PC-3 (cell line): ENCODE measurements at regions not wholly inside any gene's neighbourhood (a gene's known extent, or its start where the extent isn't known, plus 50 kb on each side); places are given as distances from the start of the nearest gene placed in this dataset.

ENCODE experiments used
- ATAC-seq: fragments of 200-7000 bp; cut with Tn5 transposase; 2 replicates; pipeline ENCODE4 v1.9.1; 2020; ENCODE audit warnings: mild to moderate bottlenecking, moderate library complexity
- BruUV-seq: library from RNA; stranded (reverse); fragments of 400-500 nt; replicated peaks from 2 replicates; lab custom pipeline; 2021; lab: Mats Ljungman, UMichigan
- CTCF ChIA-PET: fragments of 300-600 bp; sonication (Branson Sonifier 250); formaldehyde crosslinking; loops from one replicate; lab custom pipeline; 2022; ENCODE audit warnings: antibody characterized with exemption; lab: Charles Lee
- POLR2A ChIA-PET: fragments of 300-600 bp; sonication (Branson Sonifier 250); formaldehyde crosslinking; loops from one replicate; lab custom pipeline; 2022; ENCODE audit warnings: antibody characterized with exemption; ENCODE audit not compliant: unreplicated experiment; lab: Charles Lee
- DNase-seq: peaks from one replicate; pipeline ENCODE4 v3.0.0-alpha.2; 2015
- H2AFZ ChIP-seq: fragments of 300-600 bp; sonication (generic); 2 replicates; pipeline ENCODE4 v1.6.0; 2016; ENCODE audit warnings: antibody characterized with exemption, low read length
- H3F3A ChIP-seq: fragments of 300-600 bp; sonication (generic); one replicate; pipeline ENCODE4 v1.6.0; 2017; ENCODE audit warnings: antibody characterized with exemption, low read length, control low read depth, mild to moderate bottlenecking; ENCODE audit not compliant: unreplicated experiment
- H3K27ac ChIP-seq: fragments of 300-600 bp; sonication (generic); 2 replicates; pipeline ENCODE4 v1.5.1; 2016; ENCODE audit warnings: mild to moderate bottlenecking, low read length
- H3K27me3 ChIP-seq: fragments of 300-600 bp; sonication (generic); 2 replicates; pipeline ENCODE4 v1.6.1; 2016; ENCODE audit warnings: low read length, mixed read lengths
- H3K36me3 ChIP-seq: fragments of 300-600 bp; sonication (generic); 2 replicates; pipeline ENCODE4 v1.6.1; 2016; ENCODE audit warnings: low read depth, mixed run types, low read length, mixed read lengths
- H3K4me1 ChIP-seq: fragments of 300-600 bp; sonication (generic); 2 replicates; pipeline ENCODE4 v1.5.1; 2016; ENCODE audit warnings: low read length; ENCODE audit not compliant: insufficient read depth
- H3K4me2 ChIP-seq: fragments of 300-600 bp; sonication (generic); 2 replicates; pipeline ENCODE4 v1.6.0; 2016; ENCODE audit warnings: low read length
- H3K4me3 ChIP-seq: fragments of 300-600 bp; sonication (generic); 2 replicates; pipeline ENCODE4 v1.5.1; 2016; ENCODE audit warnings: mild to moderate bottlenecking, low read length, mixed read lengths
- H3K79me2 ChIP-seq: fragments of 300-600 bp; sonication (generic); 2 replicates; pipeline ENCODE4 v1.6.1; 2017; ENCODE audit warnings: low read length, mixed read lengths
- H3K9ac ChIP-seq: fragments of 300-600 bp; sonication (generic); 2 replicates; pipeline ENCODE4 v1.6.0; 2016; ENCODE audit warnings: mild to moderate bottlenecking, low read length
- H3K9me2 ChIP-seq: fragments of 300-600 bp; sonication (generic); replicated peaks from 2 replicates; pipeline ENCODE4 v1.6.1; 2016; ENCODE audit warnings: mixed run types, low read length, mixed read lengths
- H3K9me3 ChIP-seq: fragments of 300-600 bp; sonication (generic); 2 replicates; pipeline ENCODE4 v1.6.1; 2016; ENCODE audit warnings: low read length, mixed read lengths
- H4K20me1 ChIP-seq: fragments of 300-600 bp; sonication (generic); 2 replicates; pipeline ENCODE4 v1.6.1; 2016; ENCODE audit warnings: low read length, mixed read lengths
- EZH2 ChIP-seq: fragments of 300-600 bp; sonication (generic); IDR thresholded peaks from one replicate; pipeline ENCODE4 v1.6.1; 2017; ENCODE audit warnings: antibody characterized with exemption, mild to moderate bottlenecking, low read length; ENCODE audit not compliant: unreplicated experiment
- EZH2phosphoT487 ChIP-seq: fragments of 300-600 bp; sonication (generic); IDR thresholded peaks from 2 replicates; pipeline ENCODE4 v1.6.1; 2018; ENCODE audit warnings: mild to moderate bottlenecking, antibody characterized with exemption, low read length, borderline replicate concordance
- intact Hi-C: fragments of 100-400 bp; cut with micrococcal nuclease; formaldehyde crosslinking; loops from 2 replicates; pipeline ENCODE4 v1.9.0; 2023
- TF ChIP-seq, protein P1 (sequence below): fragments of 300-600 bp; sonication (generic); conservative IDR thresholded peaks from 2 replicates; pipeline ENCODE4 v1.5.1; 2017; ENCODE audit warnings: antibody characterized with exemption, low read depth, mild to moderate bottlenecking, low read length

DNA sequence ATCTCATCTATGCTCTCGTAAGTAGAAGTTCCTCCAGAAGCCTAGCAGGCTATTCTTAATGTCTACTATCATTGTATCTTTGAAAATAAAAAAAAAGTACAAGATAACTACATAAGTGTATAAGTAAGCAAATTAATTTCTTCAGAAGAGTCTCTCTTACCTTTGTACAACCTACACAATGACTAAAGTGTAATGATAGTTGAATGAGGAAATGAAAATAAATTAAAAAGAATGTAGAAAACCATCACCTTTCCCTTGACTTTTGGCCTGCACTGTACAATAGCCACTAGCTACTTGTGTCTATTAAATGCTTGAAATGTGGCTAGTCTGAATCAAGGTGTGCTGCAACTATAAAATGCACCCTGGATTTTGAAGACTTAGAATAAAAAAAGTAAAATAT is 229.9 kb upstream of the FOXN3 start:
- POLR2A ChIA-PET = no interaction called here
- intact Hi-C loops = no loop called here
- Histone ChIP-seq H3K27me3 (no peaks in the 10 kb centered on the region), H3K4me2 (no peak overlapping the region), H3K4me3 (no peak overlapping the region), H3F3A (no peaks in the 10 kb centered on the region), H3K36me3 (no peaks in the 10 kb centered on the region), H2AFZ (no peak overlapping the region), H3K9ac (no peak overlapping the region), H3K9me2 (no peaks in the 10 kb centered on the region), H3K27ac (no peak overlapping the region), H3K9me3 (no peaks in the 10 kb centered on the region), H4K20me1 (no peaks in the 10 kb centered on the region), H3K4me1 (no peaks in the 10 kb centered on the region), H3K79me2 (no peaks in the 10 kb centered on the region)
- TF ChIP-seq EZH2phosphoT487 (no peak), EZH2 (no peak)
- TF ChIP-seq, protein P1, sequence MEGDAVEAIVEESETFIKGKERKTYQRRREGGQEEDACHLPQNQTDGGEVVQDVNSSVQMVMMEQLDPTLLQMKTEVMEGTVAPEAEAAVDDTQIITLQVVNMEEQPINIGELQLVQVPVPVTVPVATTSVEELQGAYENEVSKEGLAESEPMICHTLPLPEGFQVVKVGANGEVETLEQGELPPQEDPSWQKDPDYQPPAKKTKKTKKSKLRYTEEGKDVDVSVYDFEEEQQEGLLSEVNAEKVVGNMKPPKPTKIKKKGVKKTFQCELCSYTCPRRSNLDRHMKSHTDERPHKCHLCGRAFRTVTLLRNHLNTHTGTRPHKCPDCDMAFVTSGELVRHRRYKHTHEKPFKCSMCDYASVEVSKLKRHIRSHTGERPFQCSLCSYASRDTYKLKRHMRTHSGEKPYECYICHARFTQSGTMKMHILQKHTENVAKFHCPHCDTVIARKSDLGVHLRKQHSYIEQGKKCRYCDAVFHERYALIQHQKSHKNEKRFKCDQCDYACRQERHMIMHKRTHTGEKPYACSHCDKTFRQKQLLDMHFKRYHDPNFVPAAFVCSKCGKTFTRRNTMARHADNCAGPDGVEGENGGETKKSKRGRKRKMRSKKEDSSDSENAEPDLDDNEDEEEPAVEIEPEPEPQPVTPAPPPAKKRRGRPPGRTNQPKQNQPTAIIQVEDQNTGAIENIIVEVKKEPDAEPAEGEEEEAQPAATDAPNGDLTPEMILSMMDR = no peak
- BruUV-seq = no TSS peak
- CTCF ChIA-PET = no interaction called here
- ATAC-seq (no peak), DNase-seq (no peak)

DNA sequence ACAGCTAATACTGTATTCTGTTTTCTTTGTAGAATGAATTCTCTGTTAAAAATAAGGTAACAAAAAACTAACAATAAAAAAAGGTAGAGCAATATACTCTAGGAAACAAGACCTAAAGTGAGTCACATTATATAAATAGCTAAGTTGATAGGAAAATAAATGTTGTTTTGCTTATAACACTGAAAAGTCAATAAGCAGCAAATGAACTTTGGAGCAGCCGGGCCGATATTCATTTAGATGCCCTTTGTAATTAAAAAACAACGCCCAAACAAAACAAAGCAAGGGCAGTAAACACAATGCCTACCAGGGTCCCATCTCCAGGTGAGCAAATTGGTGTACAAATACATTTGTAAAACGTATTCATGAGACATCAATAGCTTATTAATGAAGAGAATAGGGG is 227.6 kb upstream of the FOXN3 start:
- no peaks in the 10 kb centered on the region for H3K9me2 ChIP-seq
- no peak overlapping the region for H3K27ac ChIP-seq
- H4K20me1 ChIP-seq = no peaks in the 10 kb centered on the region
- DNase-seq = no peak
- H3K4me2 ChIP-seq = no peak overlapping the region
- no peak for ATAC-seq
- CTCF ChIA-PET = no interaction called here
- H2AFZ ChIP-seq = no peak overlapping the region
- no peaks in the 10 kb centered on the region for H3K79me2 ChIP-seq
- no TSS peak for BruUV-seq
- intact Hi-C loops = no loop called here
- H3K9ac ChIP-seq = no peak overlapping the region
- POLR2A ChIA-PET = no interaction called here
- no peaks in the 10 kb centered on the region for H3K27me3 ChIP-seq
- H3K4me1 ChIP-seq = no peaks in the 10 kb centered on the region
- H3K36me3 ChIP-seq = no peaks in the 10 kb centered on the region
- H3K9me3 ChIP-seq = no peaks in the 10 kb centered on the region
- no peak overlapping the region for H3K4me3 ChIP-seq
- no peaks in the 10 kb centered on the region for H3F3A ChIP-seq
- TF ChIP-seq EZH2 (no peak), EZH2phosphoT487 (no peak)
- TF ChIP-seq, protein P1 = no peak

DNA sequence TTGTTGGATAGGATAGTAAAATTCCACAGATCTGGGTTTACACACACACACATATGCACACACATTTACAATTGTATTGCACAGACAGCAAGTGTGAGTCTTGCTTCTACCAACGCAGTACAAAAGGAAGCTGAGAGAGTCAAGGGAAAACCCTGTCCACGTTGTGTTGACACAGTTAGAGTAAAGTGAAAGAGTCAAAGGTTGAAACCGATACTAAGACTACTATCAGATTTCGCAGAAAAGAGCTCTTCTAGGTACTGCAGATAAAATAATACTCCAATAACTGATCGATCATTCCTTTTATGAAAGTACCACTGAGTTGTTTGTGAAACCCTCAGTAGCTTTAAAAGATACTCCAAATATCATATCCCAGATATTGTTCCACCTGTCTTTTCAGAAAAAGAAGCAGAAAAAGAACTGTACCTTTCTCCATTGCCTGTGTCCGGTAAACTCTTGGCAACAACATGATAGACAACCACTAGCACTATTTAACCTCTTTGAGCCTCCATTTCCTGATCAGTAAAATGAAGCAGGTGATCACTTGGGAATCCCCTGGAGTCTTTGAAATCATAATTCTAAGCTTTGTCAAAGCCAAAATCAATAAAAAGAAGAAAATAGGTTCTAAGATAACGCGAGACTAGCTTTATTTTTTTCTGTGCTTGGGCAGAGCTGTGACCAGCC is 224.6 kb upstream of the FOXN3 start:
- TF ChIP-seq EZH2 = no peak
- TF ChIP-seq, protein P1 = no peak
- TF ChIP-seq EZH2phosphoT487 = no peak
- intact Hi-C loops = no loop called here
- no peak for ATAC-seq

More for the DNA sequence above, 224.6 kb upstream of the FOXN3 start:
- ChIA-PET POLR2A (no interaction called here), CTCF (interaction anchor here (0.6 kb wide), 1 partner anchor 226 kb away, joined by 3 read pairs; no protein-coding TSS in a partner anchor)
- no peak overlapping the region for H3K9ac ChIP-seq
- H3K27ac ChIP-seq = no peak overlapping the region
- H3K4me1 ChIP-seq = no peaks in the 10 kb centered on the region
- no peak for DNase-seq
- H3K9me3 ChIP-seq = no peaks in the 10 kb centered on the region
- peaks cover 7% of the 10 kb centered on the region; the same call in 1 of the 2 replicates for H3K27me3 ChIP-seq
- H3K79me2 ChIP-seq = no peaks in the 10 kb centered on the region
- H3F3A ChIP-seq = no peaks in the 10 kb centered on the region
- H3K36me3 ChIP-seq = no peaks in the 10 kb centered on the region
- BruUV-seq = no TSS peak
- H3K9me2 ChIP-seq = no peaks in the 10 kb centered on the region
- H3K4me2 ChIP-seq = no peak overlapping the region
- no peaks in the 10 kb centered on the region for H4K20me1 ChIP-seq
- no peak overlapping the region for H3K4me3 ChIP-seq
- H2AFZ ChIP-seq = no peak overlapping the region
